NCI-H128 (cell line): ENCODE measurements at regions not wholly inside any gene's neighbourhood (a gene's known extent, or its start where the extent isn't known, plus 50 kb on each side); places are given as distances from the start of the nearest gene placed in this dataset.
"Not testable (repeated sequence)": the region's sequence is repeated elsewhere in the genome, so short reads cannot be mapped to it uniquely, and the experiment has no call there.

Source experiments
- DNase-seq: peaks from one replicate; lab custom pipeline; 2025; ENCODE audit not compliant: unreplicated experiment; lab: John Stamatoyannopoulos, UW

GRCh38 chr12:30578426-30578825 lies 117.2 kb downstream of the IPO8 start:
- DNase-seq, result no peak

DNA sequence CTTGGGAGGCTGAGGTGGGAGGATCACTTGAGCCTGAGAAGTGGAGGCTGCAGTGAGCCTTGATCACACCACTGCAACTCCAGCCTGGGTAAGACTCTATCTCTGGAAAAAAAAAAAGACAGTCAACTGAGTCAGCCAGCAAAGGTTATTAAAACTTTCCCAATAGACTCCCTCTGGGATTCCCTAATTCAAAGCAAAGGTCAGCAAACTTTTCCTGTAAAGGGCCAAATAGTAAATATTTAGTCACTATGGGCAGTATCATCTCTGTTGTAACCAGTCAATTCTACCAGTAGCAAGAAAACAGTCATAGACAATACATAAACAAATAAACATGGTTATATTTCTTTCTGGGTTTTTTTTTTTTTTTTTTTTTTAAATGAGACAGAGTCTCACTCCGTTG lies 122.5 kb downstream of the IPO8 start:
- DNase-seq, result no peak

DNA sequence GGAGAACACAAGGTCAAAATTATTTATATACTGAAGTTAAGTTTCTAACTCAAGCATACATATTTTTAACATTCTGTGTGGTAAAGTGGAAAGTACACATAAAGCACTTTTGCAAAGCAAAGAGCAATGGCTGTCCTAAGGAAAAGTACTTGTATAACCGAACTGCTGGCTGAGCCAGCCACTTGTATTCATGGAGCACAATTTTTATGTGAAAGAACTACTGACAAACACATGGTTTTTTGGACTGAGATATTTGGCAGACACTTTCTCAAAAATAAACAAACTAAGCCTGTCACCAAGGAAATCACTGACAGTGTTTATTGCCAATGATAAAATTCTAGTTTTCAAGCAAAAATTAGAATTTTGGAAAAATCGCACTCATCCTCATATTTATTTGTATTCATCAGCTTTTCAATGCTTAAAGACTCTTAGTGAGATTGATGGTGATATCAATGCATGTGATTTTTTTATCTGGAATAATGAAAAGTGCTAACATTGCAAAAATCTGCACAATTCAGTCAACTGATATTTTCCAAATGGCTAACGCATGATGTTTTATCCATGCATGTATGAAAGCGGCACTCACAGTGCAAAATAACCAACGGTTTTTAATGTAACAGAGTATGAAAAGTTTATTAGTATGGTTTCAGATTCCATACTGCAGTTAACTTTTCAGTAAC lies 125.3 kb downstream of the IPO8 start:
- DNase-seq, result no peak

DNA sequence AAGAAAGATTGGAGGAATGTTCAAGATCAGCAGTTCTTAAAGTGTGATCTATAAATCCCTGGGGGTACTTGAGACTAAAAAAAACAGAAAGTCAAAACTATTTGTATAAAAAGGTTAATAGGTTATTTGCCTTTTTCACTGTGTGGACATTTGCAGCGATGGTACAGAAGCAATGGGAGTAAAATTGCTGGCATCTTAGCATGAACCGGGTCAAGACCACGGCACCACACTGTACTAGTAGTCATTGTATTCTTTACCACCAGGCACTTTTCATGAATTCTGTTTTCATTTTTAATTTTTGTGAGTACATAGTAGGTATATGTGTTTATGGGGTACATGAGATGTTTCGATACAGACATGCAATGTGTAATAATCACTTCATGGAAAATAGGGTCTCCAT lies 126.2 kb downstream of the IPO8 start:
- no peak for DNase-seq

DNA sequence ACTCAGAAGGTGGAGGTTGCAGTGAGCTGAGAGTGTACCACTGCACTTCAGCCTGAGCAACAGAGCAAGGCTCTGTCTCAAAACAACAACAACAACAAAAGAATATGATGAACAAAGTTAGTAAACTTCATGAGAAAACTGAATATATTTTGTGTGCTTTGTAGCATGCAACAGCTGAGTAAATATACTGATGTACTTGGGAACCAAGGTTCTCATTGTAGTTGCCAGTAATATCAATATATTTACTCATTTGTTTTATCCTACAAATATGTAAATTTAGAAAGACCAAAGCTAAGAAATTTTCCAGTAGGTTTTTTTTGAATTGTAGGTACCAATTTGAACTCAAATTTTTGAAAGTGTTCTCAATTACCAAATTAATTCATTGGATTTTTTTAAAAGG lies 127.2 kb downstream of the IPO8 start:
- DNase-seq, result no peak

DNA sequence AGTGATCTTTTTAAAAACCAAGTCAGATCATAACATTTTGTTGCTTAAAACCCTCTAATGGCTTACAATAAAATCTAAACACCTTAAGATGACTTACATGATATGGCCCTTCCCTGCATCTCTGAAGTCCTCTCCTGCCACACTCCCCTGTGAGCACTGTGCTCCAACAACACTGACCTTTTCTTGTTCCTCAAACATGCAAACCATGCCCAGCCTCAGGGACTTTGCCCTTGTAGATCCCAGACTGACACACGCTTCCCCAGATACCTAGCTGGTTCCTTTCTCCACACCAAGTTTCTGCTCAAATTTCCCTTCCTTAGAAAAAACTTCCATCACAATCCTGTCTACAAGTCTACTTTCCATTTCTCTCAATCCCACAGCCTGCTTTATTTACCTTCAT lies 128.6 kb downstream of the IPO8 start:
- DNase-seq, result no peak

- DNase-seq, result no peak
Measured at GRCh38 chr12:30564394-30564793, 131.3 kb downstream of the IPO8 start.

DNA sequence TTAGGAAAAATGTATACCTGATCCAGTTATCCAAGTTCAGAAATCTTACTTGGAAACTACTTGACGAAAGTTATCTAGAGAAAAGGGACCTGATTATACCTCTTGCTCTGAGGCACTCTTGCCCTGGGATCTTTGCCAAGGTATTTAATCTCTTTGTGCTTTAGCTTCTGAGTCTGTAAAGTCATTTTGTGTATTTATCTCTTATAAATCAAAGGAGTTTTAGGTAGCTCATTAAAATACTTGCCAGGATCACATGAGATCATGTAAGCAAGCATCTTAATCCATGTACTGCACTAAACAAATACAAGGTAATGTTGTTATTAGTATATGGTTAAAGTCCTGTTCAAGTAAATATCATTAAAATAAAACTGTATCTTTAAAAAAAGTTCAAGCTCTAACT lies 147.5 kb downstream of the IPO8 start:
- DNase-seq, result no peak

DNA sequence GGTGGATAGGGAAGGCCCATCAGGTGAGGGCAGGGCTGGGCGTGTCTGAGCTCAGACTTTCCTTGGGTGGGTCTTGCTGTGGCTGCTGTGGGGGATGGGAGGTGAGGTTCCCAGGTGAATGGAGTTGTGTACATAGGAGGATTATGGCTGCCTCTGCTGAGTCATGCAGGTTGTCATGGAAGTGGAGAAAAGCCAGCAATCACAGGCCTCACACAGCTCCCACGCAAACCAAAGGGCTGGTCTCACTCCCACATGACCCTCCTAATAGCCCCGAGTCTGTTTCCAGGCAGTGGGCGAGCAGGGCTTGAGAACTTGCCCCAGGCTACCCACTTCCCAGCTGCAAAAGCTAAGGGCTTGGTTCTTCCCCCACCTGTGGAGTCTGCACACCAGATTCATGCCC lies 149.5 kb downstream of the IPO8 start:
- no peak for DNase-seq

DNA sequence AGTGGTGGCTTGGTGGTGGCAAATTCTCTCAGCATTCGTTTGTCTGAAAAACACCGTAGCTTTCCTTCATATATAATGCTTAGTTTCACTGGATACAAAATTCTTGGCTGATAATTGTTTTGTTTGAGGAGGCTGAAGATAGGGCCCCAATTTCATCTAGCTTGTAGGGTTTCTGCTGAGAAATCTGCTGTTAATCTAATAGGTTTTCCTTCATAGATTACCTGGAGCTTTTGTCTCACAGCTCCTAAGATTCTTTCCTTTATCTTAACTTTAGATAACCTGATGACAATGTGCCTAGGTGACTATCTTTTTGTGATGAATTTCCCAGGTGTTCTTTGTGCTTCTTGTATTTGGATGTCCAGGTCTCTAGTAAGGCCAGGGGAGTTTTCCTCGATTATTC lies 151.0 kb downstream of the IPO8 start:
- not testable (repeated sequence) for DNase-seq

DNA sequence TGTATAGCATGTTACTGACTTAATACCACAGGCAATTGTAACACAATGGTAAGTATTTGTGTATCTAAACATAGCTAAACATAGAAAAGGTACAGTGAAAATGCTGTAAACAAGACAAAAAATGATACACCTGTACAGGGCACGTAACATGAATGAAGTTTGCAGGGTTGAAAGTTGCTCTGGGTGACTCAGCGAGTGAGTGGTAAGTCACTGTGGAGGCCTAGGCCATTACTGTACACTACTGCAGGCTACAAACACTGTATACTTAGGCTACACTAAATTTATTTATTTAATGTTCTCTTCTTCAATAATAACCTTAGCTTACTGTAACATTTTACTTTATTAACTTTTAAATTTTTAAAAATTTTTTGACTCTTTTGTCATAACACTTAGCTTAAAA lies 158.4 kb downstream of the IPO8 start:
- DNase-seq, result no peak

GRCh38 chr12:30533558-30534265 lies 162.0 kb downstream of the IPO8 start:
- no peak for DNase-seq

DNA sequence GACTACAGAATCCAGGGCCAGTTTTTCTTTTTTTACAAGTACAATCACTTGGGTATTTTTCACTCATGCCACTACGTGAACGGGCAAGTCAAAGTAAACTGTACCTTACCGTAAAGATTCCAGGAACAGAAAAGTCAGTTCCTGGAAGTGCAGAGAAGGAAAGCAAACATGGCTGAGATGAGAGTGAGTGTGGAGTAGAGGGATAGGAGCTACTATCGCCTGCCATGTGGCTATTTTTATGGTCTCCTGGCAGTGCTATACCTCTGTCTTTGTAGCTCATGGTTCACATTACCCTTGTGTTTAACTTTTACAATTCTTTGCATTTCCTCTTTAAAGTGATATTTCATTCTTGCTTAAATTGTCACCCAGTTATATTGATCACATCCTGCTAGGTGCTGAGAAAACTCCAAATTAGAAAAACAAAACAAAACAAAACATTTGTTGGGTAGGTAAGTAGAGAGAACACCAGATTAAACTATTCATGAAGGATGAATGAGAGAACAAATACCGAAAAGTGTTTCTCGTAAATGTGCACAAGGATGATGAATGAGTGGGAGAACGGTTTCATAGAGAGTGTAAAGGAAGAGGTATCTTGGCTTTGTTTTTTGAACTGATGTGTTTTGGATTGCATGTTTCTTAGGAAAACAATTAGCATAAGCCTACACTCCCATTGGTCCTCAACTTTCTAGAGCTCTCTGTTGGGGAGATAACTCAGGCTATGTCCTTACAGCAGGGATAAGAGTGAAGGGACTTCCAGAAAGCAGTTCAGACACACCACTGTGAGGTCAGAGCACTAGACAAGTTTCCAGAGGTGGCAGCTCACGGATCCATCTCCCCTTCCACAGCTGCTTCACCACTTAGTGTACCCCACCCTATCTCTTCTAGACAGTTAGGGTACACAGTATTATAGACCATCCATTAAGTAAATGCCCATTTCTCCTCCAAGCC lies 163.7 kb downstream of the IPO8 start:
- no peak for DNase-seq

DNA sequence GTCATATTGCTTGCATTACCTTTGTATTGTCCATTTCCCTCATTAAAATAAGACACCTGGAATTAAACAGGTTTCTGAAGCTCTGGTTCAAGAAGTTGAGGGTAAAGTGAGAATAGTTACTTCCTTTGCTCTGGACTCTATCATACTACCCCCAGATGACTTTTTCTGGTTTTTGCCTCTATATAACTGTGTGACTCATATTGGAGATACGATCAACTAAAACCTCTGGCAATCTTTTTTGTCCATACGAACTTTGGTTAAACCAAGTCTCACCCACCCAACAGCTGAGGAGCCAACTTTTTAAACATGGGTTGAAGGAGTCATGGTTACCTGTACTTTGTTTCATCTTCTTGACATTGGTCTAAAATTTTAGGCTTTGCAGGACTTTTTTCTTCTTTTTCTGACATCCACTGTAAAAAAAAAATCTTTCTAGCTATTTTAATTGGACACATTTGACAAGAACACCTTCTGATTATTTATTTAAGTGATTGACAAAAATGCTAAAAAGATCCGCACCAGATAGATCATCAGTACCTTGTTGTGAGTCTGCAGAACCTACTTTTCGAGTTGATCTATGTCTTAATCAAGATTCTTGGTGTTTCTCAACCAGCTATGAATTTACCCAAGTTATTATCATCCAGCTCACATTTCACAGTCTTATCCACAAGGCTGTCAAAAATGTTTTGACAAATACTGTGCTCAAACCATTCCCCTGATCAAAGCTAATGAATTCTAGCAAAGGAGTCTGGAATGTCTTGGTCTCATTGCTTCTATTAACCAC lies 166.0 kb downstream of the IPO8 start:
- DNase-seq, result no peak

DNA sequence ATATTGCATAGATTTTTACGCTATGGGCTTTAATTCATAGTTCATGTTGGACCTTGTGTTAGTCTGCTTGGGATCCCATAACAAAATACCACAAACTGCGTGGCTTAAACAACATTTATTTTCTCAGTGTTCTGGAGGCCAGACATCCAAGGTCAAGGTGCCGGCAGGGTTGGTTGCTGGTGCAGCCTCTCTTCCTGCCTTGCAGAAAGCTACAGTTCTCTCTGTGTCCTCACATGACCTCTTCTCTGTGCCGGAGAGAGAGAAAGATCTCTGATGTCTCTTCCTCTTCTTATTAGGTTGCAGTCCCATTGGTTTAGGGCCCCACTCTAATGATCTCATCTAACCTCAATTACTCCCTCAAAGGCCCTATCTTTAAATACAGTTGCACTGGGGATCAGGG lies 170.5 kb downstream of the IPO8 start:
- no peak for DNase-seq

DNA sequence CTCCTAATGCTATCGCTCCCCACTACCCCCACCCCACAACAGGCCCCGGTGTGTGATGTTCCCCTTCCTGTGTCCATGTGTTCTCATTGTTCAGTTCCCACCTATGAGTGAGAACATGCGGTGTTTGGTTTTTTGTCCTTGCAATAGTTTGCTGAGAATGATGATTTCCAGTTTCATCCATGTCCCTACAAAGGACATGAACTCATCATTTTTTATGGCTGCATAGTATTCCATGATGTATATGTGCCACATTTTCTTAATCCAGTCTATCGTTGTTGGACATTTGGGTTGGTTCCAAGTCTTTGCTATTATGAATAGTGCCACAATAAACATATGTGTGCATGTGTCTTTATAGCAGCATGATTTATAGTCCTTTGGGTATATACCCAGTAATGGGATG lies 175.4 kb downstream of the IPO8 start:
- DNase-seq, result not testable (repeated sequence)

DNA sequence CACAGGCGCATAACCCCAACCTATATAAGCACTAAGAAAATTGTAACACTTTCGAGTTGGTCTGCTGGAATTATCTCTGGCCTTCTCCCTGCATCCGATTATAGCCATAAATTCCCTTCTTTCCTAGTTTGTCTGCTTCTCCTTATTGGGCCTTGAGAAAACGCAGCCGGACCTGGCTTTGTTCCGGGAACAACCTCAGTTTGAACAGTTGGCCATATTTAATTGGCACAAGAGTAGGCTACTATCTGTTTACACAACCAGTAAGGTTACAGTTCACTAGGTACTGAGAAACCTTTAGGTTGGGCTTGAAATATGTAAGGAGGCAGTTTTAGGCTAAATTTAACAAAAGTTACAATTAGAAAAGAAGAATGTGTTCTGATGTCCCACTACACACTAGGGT lies 176.1 kb downstream of the IPO8 start:
- no peak for DNase-seq

- no peak for DNase-seq
Measured at GRCh38 chr12:30517320-30517719, 178.3 kb downstream of the IPO8 start.

GRCh38 chr12:30515351-30515750 lies 180.3 kb downstream of the IPO8 start:
- DNase-seq, result no peak

DNA sequence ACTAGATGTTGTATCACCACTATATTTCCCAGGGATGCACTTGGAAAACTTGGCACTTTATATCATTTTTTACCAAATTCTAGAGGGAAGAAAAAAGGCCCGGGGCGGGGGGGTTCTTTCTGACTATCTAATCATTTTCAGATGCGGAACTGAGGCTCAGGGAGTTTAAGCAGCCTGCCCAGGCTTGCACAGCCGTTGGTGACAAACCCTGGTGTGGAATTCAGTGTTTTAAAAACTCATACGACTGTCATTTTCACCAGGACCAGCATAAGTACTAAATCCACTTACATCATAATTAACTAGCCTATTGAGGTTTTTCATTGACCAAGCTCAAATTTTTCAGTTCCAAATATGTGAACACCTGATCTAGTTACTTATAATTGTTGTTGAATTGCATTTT lies 181.0 kb downstream of the IPO8 start:
- no peak for DNase-seq
